ENCODE measurements at regions not wholly inside any gene's neighbourhood (a gene's known extent, or its start where the extent isn't known, plus 50 kb on each side); places are given as distances from the start of the nearest gene placed in this dataset.

DNA sequence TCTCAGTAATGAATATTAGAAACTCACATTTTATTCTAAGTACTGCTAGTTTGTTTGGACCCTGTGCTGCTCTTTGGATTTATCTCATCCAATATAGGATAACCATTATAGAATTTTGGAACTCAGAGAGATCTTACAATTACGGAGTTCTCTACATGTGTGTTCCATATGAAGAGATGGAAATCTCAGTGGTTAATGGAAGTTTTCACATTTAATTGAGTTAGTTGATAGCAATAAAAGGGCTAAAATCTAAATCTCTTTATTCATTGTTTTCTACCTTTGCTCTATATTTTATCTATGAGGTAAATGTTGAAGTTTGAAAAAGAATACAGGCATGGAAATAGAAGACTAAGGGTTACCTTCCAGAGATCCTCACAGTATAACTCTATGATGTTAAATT, 558.0 kb upstream of the KIF2B start:
- no peak for DNase-seq (ENCODE audit: low read depth)
- TF ChIP-seq, protein P1, sequence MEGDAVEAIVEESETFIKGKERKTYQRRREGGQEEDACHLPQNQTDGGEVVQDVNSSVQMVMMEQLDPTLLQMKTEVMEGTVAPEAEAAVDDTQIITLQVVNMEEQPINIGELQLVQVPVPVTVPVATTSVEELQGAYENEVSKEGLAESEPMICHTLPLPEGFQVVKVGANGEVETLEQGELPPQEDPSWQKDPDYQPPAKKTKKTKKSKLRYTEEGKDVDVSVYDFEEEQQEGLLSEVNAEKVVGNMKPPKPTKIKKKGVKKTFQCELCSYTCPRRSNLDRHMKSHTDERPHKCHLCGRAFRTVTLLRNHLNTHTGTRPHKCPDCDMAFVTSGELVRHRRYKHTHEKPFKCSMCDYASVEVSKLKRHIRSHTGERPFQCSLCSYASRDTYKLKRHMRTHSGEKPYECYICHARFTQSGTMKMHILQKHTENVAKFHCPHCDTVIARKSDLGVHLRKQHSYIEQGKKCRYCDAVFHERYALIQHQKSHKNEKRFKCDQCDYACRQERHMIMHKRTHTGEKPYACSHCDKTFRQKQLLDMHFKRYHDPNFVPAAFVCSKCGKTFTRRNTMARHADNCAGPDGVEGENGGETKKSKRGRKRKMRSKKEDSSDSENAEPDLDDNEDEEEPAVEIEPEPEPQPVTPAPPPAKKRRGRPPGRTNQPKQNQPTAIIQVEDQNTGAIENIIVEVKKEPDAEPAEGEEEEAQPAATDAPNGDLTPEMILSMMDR (conservative IDR thresholded peaks at IDR 0.05; ENCODE audit: control insufficient read depth, insufficient read depth, low read depth, low read length): no peak
- H3K4me3 ChIP-seq (ENCODE audit: control insufficient read depth, low read depth, low read length): no peak overlapping the region

DNA sequence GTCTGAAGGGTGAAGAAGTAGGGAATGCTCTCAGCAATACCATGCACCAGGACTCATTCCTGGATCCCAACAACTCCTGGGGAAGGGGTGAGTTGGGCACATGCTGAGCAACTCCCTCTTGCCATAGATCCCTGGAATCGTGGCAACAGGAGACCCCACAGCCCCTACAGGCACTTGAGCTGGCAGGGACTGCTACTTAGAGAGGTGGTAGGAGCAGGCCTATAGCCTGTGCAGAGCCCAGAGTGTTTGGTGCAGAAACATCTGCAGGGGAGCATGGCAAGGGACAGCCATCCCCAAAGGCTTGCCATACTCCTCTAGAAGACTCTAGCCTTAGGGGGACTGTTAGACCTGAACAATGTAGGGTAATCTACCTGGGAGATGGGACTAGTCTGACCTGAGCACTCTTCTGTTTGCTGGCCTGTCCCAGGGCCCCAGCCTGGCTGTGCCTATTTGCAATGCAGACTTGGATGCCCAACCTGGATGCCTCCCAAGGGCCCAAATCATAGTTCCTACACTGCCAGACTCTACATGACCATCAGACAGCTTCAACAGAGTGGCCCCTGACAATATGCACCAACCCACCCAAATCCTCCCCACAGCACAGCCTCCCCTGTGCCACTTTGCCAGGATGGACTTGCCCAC, 568.6 kb upstream of the KIF2B start:
- no peak overlapping the region for H3K4me3 ChIP-seq (ENCODE audit: control insufficient read depth, low read depth, low read length)
- TF ChIP-seq, protein P1 (conservative IDR thresholded peaks at IDR 0.05; ENCODE audit: control insufficient read depth, insufficient read depth, low read depth, low read length): no peak
- DNase-seq (ENCODE audit: low read depth): no peak

DNA sequence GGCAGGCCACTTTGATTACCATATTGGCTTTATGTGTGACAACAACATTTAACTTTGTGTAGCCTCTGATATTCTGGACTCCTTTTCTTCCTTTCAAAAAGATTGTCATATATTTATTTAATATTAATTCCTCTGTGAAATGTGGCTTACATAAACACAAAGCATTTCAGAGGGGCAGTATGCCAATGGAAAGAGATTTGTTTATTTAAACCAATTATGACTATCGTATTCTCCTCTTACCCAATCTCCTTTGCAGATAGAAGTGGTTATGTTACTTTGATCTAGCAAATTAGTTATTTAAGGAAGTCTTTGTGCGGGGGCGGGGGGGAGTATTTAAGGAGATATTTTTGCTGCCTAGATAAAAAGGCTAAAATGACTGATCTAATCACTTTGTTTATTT, 573.7 kb upstream of the KIF2B start:
- DNase-seq (ENCODE audit: low read depth): no peak
- no peak overlapping the region for H3K4me3 ChIP-seq (ENCODE audit: control insufficient read depth, low read depth, low read length)
- TF ChIP-seq, protein P1 (conservative IDR thresholded peaks at IDR 0.05; ENCODE audit: control insufficient read depth, insufficient read depth, low read depth, low read length): no peak

DNA sequence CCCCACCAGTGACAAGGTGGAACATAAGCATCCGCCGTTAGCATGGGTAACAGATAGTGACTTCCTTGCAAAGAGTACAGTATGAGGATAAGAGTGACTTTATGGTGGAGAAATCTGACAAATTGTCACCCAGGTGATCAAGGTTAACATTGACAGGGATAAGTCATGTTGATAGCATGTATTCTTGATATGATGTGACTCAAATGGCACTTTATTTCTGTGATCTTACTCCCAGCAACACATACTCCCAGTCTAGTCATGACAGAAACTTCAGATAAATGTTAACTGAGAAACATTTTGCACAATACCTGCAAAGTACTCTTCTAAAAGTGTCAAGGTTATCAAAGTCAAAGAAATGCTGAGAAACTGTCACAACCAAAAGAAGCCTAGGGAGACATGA, 588.6 kb upstream of the KIF2B start:
- DNase-seq (ENCODE audit: low read depth): no peak
- TF ChIP-seq, protein P1 (conservative IDR thresholded peaks at IDR 0.05; ENCODE audit: control insufficient read depth, insufficient read depth, low read depth, low read length): no peak
- no peak overlapping the region for H3K4me3 ChIP-seq (ENCODE audit: control insufficient read depth, low read depth, low read length)

DNA sequence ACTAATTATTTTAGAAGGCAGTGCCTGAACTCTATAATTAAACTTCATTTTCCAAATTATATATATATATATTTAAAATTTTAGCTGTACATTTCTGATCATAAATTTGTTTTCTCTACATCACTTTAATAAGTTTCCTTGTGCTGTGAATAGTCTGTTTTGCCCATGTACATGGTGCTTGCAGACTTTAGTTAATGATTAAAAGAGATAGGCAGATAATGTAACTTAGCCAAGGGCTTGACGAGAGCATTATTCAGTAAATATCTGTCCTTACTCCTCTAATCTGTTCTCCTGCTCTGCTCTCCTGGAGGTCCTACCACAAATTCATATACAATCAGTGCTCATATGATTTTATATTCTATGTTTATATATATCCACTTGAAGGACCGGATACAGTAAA, 595.2 kb upstream of the KIF2B start:
- no peak for DNase-seq (ENCODE audit: low read depth)
- TF ChIP-seq, protein P1 (conservative IDR thresholded peaks at IDR 0.05; ENCODE audit: control insufficient read depth, insufficient read depth, low read depth, low read length): no peak
- no peak overlapping the region for H3K4me3 ChIP-seq (ENCODE audit: control insufficient read depth, low read depth, low read length)

DNA sequence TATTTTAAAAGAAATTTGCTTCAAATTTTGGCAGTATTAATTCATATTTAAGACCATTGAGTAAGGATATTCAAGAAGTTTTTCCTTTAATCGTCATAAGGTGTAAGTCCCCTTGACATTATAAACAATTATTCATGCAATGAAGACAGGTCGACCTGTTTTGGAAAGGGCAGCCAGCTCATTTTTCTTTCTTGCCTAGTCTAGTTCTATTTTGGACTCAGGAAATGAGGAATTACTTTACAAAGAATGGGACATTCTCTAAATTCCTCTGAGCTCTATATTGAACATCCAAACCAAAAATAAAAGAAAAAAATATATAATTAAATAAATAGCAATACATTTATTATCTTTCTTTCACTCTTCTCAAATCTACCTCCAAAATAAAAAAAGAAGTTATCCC, 595.6 kb upstream of the KIF2B start:
- no peak overlapping the region for H3K4me3 ChIP-seq (ENCODE audit: control insufficient read depth, low read depth, low read length)
- TF ChIP-seq, protein P1 (conservative IDR thresholded peaks at IDR 0.05; ENCODE audit: control insufficient read depth, insufficient read depth, low read depth, low read length): no peak
- DNase-seq (ENCODE audit: low read depth): no peak

DNA sequence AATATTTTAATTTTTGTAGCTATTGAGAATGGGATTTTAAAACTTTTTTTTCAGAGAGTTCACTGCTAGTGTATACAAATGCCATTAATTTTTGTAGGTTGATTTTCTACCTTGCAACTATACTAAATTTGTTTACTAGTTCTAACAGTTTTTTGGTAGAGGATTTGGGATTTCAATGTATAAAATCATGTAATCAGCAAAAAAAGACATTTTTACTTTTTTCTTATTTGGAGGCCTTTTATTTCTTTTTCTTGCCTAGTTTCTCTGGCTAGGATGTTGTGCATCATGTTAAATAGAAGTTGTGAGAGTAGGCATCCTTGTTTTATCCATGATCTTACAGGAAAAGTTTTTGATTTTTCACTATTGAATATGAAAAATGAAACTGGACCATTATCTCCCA, 602.9 kb upstream of the KIF2B start:
- TF ChIP-seq, protein P1 (conservative IDR thresholded peaks at IDR 0.05; ENCODE audit: control insufficient read depth, insufficient read depth, low read depth, low read length): no peak
- no peak for DNase-seq (ENCODE audit: low read depth)
- no peak overlapping the region for H3K4me3 ChIP-seq (ENCODE audit: control insufficient read depth, low read depth, low read length)
